Skeletal muscle tissue (tissue), 3 donors: ENCODE measurements at regions not wholly inside any gene's neighbourhood (a gene's known extent, or its start where the extent isn't known, plus 50 kb on each side); places are given as distances from the start of the nearest gene placed in this dataset.

Experiments
- H3K27ac ChIP-seq: one replicate; pipeline ENCODE4 v1.7.0; 2013; ENCODE audit warnings: mild to moderate bottlenecking, low read depth, low read length, inconsistent platforms
- H3K27me3 ChIP-seq, 3 donors: one replicate each; pipeline ENCODE4 v1.7.0; 2013; ENCODE audit warnings: low read length in 3 of 3; ENCODE audit not compliant: control insufficient read depth in 3 of 3, insufficient read depth in 3 of 3
- H3K36me3 ChIP-seq, 3 donors: one replicate each; pipeline ENCODE4 v1.7.0; 2013; ENCODE audit warnings: low read length in 3 of 3; ENCODE audit not compliant: control insufficient read depth in 3 of 3, insufficient read depth in 3 of 3
- H3K4me1 ChIP-seq, 3 donors: one replicate each; pipeline ENCODE4 v1.7.0; 2013; ENCODE audit warnings: low read length in 3 of 3, mild to moderate bottlenecking in 3 of 3; ENCODE audit not compliant: control insufficient read depth in 3 of 3, insufficient read depth in 3 of 3
- H3K4me3 ChIP-seq, 3 donors: one replicate each; pipeline ENCODE4 v1.7.0; 2013; ENCODE audit warnings: low read length in 3 of 3
- H3K9ac ChIP-seq, 3 donors: one replicate each; pipeline ENCODE4 v1.7.0; 2013; ENCODE audit warnings: low read length in 3 of 3, mild to moderate bottlenecking in 3 of 3, moderate library complexity in 2 of 3, low read depth in 1 of 3
- H3K9me3 ChIP-seq, 3 donors: one replicate each; pipeline ENCODE4 v1.7.0; 2013; ENCODE audit warnings: low read length in 3 of 3; ENCODE audit not compliant: control insufficient read depth in 3 of 3
- donor health status: Osteomylitis.

DNA sequence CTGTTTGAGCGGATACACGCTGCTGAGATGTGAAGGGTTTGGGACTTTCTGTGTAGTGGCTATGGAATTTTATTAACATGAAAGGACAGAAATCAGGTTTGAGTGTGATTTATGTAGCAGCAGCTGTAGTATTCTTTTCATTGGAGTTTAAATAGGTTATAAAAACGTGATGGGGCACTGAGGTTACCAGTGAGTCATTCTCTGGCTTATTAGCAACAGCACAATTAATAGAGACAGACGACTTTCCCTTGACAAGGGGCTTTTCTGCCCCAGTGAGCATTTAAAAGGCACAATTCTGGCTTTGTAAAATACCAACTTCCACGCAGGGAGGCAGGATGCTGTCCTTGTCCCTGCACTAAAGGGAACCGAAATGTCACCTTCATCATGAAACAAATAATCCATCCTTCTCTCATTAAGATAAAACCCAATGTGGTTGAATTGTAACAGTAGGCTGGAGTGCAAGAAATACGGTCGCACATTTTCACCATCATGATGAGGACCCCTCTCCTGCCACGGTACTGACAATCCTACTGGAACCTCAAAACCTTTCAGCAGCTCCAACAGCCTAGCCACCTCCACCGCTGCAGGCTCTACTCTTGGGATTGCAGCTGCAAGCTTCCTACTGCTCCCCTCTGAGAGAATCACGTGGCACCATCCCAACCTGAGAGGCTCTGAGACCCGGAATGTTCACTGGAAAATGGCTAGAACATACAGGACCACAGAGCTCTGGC, 293.9 kb downstream of the IRX1 start:
- Histone ChIP-seq H3K9me3 (no peaks in the 10 kb centered on the region), H3K9ac (no peak overlapping the region), H3K27me3 (peaks cover 0 to 4% (median 0%) of the 10 kb centered on the region in 3 donors), H3K4me3 (no peak overlapping the region), H3K36me3 (no peaks in the 10 kb centered on the region), H3K27ac (no peak overlapping the region), H3K4me1 (no peaks in the 10 kb centered on the region)

DNA sequence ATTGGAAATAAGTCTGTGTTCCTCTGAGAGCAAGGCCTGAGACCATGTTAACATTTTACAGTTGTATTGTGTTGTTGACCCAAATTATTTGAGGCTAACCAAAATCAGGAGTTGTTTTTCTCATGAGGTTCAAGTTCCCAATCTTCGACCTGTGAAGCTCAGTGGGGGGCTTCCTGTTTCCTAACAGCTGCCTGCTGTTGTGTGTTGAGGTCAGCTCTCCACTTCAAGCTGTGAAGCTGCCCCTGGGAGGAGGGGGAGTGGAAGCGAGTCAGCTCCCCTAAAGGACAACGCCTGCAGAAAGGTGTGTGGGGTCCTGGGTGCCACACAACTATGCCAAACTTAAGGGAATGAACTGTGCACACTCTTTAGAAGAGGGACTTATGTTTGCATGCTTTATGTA, 295.5 kb downstream of the IRX1 start:
- H3K4me3 ChIP-seq: no peak overlapping the region
- no peak overlapping the region for H3K27ac ChIP-seq
- H3K9ac ChIP-seq: no peak overlapping the region
- H3K9me3 ChIP-seq: no peaks in the 10 kb centered on the region
- H3K4me1 ChIP-seq: no peaks in the 10 kb centered on the region
- H3K27me3 ChIP-seq: peaks cover 0 to 8% (median 0%) of the 10 kb centered on the region in 3 donors
- H3K36me3 ChIP-seq: no peaks in the 10 kb centered on the region

DNA sequence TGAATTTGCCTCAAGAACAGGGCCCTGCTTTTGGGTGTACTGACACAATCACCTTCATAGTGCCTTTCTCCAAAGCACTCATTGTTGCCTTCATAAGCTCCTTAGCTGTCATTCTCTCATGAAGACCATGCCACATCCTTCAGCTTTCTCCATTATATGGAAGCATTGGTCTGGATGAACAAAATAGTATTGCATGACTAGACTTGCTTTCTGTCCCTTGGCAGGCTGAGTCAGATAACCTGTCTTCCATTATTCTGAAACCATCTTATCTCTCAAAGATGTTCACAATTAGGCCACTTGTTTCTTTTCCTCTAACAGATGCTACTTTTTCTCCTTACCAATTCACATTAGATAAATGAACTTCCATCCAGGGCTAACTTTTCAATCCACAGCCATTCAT, 297.9 kb downstream of the IRX1 start:
- H3K36me3 ChIP-seq: no peaks in the 10 kb centered on the region
- H3K9me3 ChIP-seq: no peaks in the 10 kb centered on the region
- no peak overlapping the region for H3K9ac ChIP-seq
- no peak overlapping the region for H3K4me3 ChIP-seq
- H3K27me3 ChIP-seq: peaks cover 0 to 5% (median 0%) of the 10 kb centered on the region in 3 donors
- H3K27ac ChIP-seq: no peak overlapping the region
- no peaks in the 10 kb centered on the region for H3K4me1 ChIP-seq

DNA sequence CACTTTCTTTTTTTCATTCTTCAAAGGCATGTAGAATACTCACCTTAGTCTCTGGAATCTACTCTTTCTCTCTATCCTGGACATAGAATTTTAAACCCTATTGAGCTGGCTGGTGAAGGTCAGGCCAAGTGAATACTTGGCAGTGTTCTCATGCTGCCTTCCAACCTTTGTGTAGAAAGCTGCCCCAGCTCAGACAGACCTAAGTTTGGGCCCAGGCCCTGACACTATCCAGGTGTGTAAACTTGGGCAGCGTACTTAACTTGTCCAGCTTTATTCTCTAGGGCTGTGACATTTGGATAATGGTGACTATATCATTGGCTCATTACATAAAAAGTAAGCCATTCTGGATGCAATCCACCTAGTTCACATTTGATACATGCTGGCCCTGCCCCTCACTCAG, 298.3 kb downstream of the IRX1 start:
- H3K36me3 ChIP-seq: no peaks in the 10 kb centered on the region
- no peak overlapping the region for H3K9ac ChIP-seq
- no peaks in the 10 kb centered on the region for H3K9me3 ChIP-seq
- H3K27me3 ChIP-seq: peaks cover 0 to 5% (median 0%) of the 10 kb centered on the region in 3 donors
- H3K4me3 ChIP-seq: no peak overlapping the region
- no peak overlapping the region for H3K27ac ChIP-seq
- H3K4me1 ChIP-seq: no peaks in the 10 kb centered on the region

DNA sequence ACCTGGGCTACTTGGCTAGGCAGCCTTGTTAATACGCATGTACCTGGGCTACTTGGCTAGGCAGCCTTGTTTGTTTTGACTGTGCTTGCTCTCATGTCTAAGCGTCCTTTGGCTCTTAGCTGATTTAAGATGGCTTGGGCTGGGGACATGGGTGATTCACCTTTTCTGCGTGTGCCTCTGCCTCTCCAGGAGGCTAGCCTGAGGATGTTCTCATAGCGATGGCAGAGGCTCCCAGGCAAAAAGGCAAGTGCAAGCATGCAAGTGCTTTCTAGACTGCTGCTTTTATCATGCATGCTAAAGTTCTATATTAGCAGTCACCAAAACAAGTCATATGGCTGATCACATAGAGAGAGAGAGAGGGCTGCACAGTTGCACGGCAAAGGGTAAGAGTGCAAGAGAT, 300.5 kb downstream of the IRX1 start:
- Histone ChIP-seq H3K4me3 (no peak overlapping the region), H3K27ac (no peak overlapping the region), H3K27me3 (peaks cover 0 to 5% (median 0%) of the 10 kb centered on the region in 3 donors), H3K9me3 (no peaks in the 10 kb centered on the region), H3K4me1 (no peaks in the 10 kb centered on the region), H3K36me3 (no peaks in the 10 kb centered on the region), H3K9ac (no peak overlapping the region)

- no peak overlapping the region for H3K4me3 ChIP-seq
- no peaks in the 10 kb centered on the region for H3K9me3 ChIP-seq
- H3K4me1 ChIP-seq: no peaks in the 10 kb centered on the region
- no peak overlapping the region for H3K9ac ChIP-seq
- H3K27me3 ChIP-seq: peaks cover 0 to 5% (median 0%) of the 10 kb centered on the region in 3 donors
- no peak overlapping the region for H3K27ac ChIP-seq
- H3K36me3 ChIP-seq: no peaks in the 10 kb centered on the region
Observed at GRCh38 chr5:3899093-3899492, 303.5 kb downstream of the IRX1 start.

DNA sequence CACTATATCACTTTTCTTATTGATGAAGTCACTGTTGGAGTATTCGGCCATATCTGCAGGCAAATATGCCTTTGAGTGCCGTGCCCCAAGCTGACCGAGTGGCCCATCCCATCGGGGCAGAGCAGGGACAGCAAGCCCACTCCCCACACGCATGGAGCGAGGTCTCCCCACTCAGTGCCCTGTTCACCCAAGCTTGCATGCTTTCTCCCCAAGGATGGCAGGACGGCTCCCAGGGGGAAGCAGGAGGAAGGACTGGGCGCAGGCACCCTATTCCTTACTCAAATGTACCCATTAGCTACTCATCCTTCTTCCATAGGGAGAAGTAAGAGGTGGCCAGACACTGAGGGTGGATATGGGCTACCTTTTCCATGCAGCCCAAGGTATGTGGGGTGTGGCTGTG, 309.0 kb downstream of the IRX1 start:
- no peak overlapping the region for H3K4me3 ChIP-seq
- no peaks in the 10 kb centered on the region for H3K9me3 ChIP-seq
- H3K4me1 ChIP-seq: no peaks in the 10 kb centered on the region
- H3K27me3 ChIP-seq: peaks cover 0 to 2% (median 0%) of the 10 kb centered on the region in 3 donors
- no peak overlapping the region for H3K27ac ChIP-seq
- H3K36me3 ChIP-seq: no peaks in the 10 kb centered on the region
- H3K9ac ChIP-seq: no peak overlapping the region

GRCh38 chr5:3905031-3905430, 309.4 kb downstream of the IRX1 start:
- Histone ChIP-seq H3K4me3 (no peak overlapping the region), H3K27me3 (peaks cover 0 to 4% (median 0%) of the 10 kb centered on the region in 3 donors), H3K36me3 (no peaks in the 10 kb centered on the region), H3K27ac (no peak overlapping the region), H3K9me3 (no peaks in the 10 kb centered on the region), H3K9ac (no peak overlapping the region), H3K4me1 (no peaks in the 10 kb centered on the region)

- no peak overlapping the region for H3K27ac ChIP-seq
- no peak overlapping the region for H3K4me3 ChIP-seq
- H3K36me3 ChIP-seq: no peaks in the 10 kb centered on the region
- H3K9ac ChIP-seq: no peak overlapping the region
- H3K4me1 ChIP-seq: no peaks in the 10 kb centered on the region
- peaks cover 0 to 4% (median 0%) of the 10 kb centered on the region in 3 donors for H3K27me3 ChIP-seq
- H3K9me3 ChIP-seq: no peaks in the 10 kb centered on the region
Observed at GRCh38 chr5:3905521-3905920, 309.9 kb downstream of the IRX1 start.

GRCh38 chr5:3911111-3911510, 315.5 kb downstream of the IRX1 start:
- Histone ChIP-seq H3K36me3 (no peaks in the 10 kb centered on the region), H3K27me3 (peaks cover 0 to 4% (median 0%) of the 10 kb centered on the region in 3 donors), H3K9ac (no peak overlapping the region), H3K27ac (no peak overlapping the region), H3K4me1 (no peaks in the 10 kb centered on the region), H3K9me3 (no peaks in the 10 kb centered on the region), H3K4me3 (no peak overlapping the region)
